ENCODE measurements at regions not wholly inside any gene's neighbourhood (a gene's known extent, or its start where the extent isn't known, plus 50 kb on each side); places are given as distances from the start of the nearest gene placed in this dataset.

DNA sequence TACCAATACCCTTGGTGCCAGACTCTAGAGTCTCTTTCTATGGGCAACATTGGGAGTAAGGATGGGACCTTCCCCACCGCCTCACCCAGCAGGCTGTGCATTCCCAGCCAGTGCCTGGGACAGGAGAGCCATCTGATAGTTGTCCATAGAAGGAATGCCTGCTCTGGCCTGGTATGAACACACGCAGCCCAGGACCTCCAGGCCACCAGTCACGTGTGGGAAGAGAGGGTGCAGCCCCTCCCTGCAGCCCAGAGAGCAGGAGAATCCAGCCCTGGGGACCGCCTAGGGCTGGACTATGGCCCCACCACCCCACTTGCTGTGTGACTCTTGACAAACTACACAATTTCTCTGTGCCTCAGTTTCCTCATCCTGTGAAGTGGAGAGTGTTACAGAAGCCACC is 52.5 kb upstream of the ID2 start:
- no peak for DNase-seq

DNA sequence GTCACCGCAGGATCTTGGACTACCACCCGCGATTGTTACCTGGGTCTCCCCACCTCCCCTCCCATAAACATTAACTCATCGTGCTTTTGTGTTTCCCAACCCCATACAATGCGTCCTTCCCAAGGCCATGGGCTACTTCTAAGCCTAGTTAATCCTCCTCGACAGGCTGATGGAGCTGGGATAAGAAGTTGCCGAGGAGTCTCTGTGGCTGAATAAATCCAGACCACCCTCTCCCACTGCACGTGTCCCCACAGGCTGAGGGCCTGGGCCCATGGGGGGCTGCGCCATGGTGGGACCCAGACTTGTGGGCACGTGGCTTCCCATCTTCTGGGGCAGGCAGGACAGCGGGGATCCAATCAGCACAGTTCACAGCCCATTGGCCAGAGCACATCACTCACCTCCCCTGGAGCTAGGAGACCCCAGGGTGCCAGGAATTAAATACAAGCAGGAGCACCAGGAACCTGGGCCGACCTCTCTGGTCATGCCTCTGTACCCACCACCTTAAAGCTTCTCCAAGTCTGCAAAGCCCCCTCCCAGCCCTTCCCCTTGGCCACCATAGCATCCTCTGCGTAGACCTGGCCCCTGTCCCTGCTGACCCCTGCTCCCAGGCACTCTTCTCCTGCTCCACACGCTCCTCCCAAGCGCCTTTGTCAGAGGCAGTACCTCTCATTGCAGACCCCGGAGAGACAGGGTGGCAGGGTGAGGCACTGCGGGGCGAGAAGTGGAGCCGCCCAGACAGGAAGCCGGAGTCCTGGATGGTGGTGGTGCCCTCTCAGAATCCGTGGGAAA is 51.0 kb upstream of the ID2 start:
- no peak for DNase-seq

DNA sequence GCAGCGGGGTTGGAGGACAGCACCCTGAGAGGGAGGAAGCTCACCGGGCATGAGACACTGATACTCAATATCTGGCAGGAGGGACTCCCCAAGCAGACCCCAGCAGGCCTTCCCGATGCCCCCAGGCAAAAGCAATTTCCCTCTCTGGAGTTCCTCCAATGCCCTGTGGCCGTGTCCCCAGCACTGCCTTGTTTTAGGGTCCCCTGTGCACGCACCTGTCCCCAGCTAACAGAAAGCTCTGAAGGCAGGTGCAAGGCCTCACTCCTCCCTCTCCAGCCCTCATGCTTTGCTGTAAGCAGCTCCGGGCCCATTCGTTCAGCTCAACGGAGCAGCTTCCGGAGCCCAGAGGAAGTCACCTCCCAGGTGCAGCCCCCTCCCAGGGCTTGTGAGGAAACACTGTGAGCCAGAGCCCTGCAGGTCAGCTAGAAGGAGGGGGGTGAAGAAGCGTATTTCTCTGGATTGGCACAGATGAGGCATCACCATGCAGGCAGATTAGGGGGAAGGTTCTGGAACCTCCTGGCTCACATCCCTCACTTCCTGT is 50.3 kb upstream of the ID2 start:
- no peak for DNase-seq

Data from NCI-H187 treated with DMSO at 0.1 percent for 48 hours (cell line).